DND-41 (cell line): ENCODE measurements at regions not wholly inside any gene's neighbourhood (a gene's known extent, or its start where the extent isn't known, plus 50 kb on each side); places are given as distances from the start of the nearest gene placed in this dataset.

ENCODE experiments used
- EZH2 ChIP-seq: IDR thresholded peaks from 3 replicates; pipeline ENCODE4 v1.6.1; 2012; ENCODE audit warnings: borderline replicate concordance, low read depth, mild to moderate bottlenecking, moderate library complexity, low read length, inconsistent platforms; ENCODE audit not compliant: severe bottlenecking
- TF ChIP-seq, protein P1 (sequence below): IDR thresholded peaks from 2 replicates; pipeline ENCODE4 v1.5.1; 2012; ENCODE audit warnings: borderline replicate concordance, low read length, moderate library complexity, mild to moderate bottlenecking; ENCODE audit not compliant: poor library complexity, severe bottlenecking; ENCODE audit errors: extremely low read depth

DNA sequence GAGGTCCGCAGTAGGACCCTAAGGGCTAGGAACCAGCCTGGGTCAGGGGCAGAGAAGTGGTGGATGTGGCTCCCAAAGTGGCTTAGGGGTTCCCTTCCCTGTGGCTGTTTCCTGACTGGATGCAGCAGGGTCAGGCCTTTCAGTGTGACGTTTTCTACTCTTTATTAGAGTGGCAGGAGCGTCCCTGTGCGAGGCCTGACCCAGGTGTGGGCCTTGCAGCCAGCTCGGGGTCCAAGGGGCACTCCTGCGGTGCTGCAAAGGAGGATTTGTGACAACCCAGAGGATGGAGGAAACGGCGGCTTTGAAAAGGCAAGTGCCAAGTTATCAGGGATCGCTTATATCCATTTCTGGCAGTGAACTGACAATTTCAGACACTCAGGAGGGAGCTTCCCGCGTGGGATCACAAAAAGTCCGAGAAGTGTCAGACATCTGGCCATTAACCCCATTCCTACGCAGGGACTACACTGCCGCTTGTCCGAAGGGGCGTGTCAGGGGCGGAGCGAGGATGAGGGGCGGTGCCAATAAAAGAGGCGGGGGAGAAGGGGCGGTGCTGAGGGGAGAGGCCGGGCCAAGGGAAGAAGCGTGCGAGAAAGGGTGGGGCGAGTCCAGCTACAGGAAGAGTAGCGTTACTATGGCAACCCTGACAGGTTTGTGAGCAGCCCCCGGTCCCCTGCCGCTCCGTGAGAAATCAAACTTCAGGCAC is 98.8 kb upstream of the ZNF722 start:
- TF ChIP-seq, protein P1, sequence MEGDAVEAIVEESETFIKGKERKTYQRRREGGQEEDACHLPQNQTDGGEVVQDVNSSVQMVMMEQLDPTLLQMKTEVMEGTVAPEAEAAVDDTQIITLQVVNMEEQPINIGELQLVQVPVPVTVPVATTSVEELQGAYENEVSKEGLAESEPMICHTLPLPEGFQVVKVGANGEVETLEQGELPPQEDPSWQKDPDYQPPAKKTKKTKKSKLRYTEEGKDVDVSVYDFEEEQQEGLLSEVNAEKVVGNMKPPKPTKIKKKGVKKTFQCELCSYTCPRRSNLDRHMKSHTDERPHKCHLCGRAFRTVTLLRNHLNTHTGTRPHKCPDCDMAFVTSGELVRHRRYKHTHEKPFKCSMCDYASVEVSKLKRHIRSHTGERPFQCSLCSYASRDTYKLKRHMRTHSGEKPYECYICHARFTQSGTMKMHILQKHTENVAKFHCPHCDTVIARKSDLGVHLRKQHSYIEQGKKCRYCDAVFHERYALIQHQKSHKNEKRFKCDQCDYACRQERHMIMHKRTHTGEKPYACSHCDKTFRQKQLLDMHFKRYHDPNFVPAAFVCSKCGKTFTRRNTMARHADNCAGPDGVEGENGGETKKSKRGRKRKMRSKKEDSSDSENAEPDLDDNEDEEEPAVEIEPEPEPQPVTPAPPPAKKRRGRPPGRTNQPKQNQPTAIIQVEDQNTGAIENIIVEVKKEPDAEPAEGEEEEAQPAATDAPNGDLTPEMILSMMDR, result no peak
- TF ChIP-seq EZH2, result no peak
